Stromal cell of bone marrow (primary cell): ENCODE measurements at regions not wholly inside any gene's neighbourhood (a gene's known extent, or its start where the extent isn't known, plus 50 kb on each side); places are given as distances from the start of the nearest gene placed in this dataset.
"Not testable (repeated sequence)": the region's sequence is repeated elsewhere in the genome, so short reads cannot be mapped to it uniquely, and the experiment has no call there.

Experiments used
- DNase-seq: peaks from one replicate; pipeline ENCODE4 v3.0.0-alpha.2; 2012; ENCODE audit warnings: low read depth

GRCh38 chr19:27742041-27742440, 1470.9 kb downstream of the UQCRFS1 start:
- no peak for DNase-seq

DNA sequence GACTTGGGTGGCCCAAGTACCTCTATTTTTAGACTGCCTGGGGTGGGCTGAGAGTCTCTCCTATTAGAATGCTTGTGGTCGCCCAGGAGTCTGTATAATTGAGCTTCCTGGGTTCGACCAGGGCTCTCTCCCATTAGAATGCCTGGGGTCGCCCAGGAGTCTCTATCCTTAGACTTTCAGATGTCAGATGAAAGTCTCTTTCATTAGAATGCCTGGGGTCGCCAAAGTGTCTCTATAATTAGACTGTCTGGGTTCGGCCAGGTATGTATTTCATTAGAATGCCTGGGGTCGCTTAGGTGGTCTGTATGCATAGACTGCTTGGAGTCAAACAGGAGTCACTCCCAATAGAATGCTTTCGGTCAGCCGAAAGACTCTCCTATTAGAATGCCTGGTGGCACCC, 1471.7 kb downstream of the UQCRFS1 start:
- no peak for DNase-seq

DNA sequence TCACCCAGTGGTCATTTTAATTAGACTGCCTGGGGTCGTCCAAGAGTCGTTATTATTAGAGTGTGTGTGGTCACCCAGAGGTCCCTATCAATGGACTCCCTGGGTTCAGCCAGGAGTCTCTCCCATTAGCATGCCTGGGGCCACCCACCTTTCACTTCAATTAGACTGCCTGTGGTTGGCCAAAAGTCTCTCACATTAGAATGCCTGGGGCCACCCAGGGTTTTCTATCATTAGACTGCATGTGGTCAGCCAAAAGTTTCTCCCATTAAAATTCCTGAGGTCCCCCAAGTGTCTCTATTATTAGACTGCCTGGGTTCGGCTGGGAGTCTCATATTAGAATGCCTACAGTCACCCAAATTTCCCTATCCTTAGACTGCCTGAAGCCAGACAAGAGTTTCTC, 1472.6 kb downstream of the UQCRFS1 start:
- no peak for DNase-seq

GRCh38 chr19:27738569-27739193, 1474.3 kb downstream of the UQCRFS1 start:
- no peak for DNase-seq

GRCh38 chr19:27736225-27736624, 1476.7 kb downstream of the UQCRFS1 start:
- no peak for DNase-seq

DNA sequence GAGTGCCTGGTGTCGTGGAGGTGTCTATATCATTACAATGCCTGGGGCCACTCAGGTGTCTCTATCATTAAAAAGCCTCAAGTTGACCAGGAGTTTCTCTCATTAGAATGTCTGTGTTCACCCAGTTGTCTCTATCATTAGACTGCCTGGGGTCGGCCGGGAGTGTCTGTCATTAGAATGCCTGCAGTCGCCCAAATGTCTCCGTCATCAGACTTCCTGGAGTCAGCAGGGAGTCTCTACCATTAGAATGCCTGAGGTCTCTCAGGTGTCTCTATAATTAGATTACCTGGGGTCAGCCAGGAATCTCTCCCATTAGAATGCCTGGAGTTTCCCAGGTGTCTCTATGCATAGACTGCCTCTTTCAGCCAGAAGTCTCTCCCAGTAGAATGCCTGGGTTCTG, 1477.6 kb downstream of the UQCRFS1 start:
- DNase-seq: no peak

GRCh38 chr19:27734496-27735220, 1478.3 kb downstream of the UQCRFS1 start:
- no peak for DNase-seq

- DNase-seq: no peak
Measured at GRCh38 chr19:27733551-27734266, 1479.2 kb downstream of the UQCRFS1 start.

DNA sequence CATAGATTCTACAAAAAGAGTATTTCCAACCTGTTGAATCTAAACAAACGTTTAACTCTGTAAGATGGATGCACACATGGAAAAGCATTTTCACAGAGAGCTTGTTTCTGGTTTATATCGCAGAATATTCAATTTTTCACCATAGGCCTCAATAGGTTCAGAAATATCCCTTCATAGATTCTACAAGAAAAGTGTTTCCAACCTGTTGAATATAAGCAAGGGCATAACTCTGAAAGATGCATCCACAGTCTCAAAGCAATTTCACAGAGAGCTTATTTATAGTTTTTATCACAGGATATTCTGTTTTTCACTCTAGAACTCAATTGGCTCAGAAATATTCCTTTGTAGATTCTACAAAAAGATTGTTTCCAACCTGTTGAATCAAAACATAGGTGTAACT, 1483.6 kb downstream of the UQCRFS1 start:
- no peak for DNase-seq

- DNase-seq: no peak
Measured at GRCh38 chr19:27722625-27723024, 1490.3 kb downstream of the UQCRFS1 start.

- DNase-seq: no peak
Measured at GRCh38 chr19:27720155-27720554, 1492.8 kb downstream of the UQCRFS1 start.

- no peak for DNase-seq
Measured at GRCh38 chr19:27719034-27719433, 1493.9 kb downstream of the UQCRFS1 start.

DNA sequence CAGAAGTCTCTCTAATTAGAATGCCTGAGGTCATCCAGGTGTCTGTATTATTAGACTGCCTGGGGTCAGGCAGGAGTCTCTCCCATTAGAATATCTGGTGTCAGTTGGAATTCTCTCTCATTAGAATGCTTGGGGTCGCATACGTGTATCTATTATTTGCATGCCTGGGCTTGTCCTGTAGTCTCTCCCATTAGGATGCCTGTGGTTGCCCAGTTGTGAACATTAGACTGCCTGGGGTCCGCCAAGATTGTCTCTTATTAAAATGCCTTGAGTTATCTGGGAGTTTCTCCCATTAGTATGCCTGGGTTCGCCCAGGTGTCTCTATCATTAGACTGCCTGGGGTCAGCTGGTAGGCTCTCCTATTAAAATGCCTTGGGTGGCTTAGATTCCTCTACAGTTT, 1494.7 kb downstream of the UQCRFS1 start:
- no peak for DNase-seq

GRCh38 chr19:27717825-27718224, 1495.1 kb downstream of the UQCRFS1 start:
- no peak for DNase-seq

GRCh38 chr19:27716922-27717321, 1496.0 kb downstream of the UQCRFS1 start:
- no peak for DNase-seq

- no peak for DNase-seq
Measured at GRCh38 chr19:27714857-27715256, 1498.1 kb downstream of the UQCRFS1 start.

- DNase-seq: no peak
Measured at GRCh38 chr19:27709496-27709895, 1503.5 kb downstream of the UQCRFS1 start.

- DNase-seq: not testable (repeated sequence)
Measured at GRCh38 chr19:27708986-27709385, 1504.0 kb downstream of the UQCRFS1 start.

GRCh38 chr19:27707026-27707425, 1505.9 kb downstream of the UQCRFS1 start:
- not testable (repeated sequence) for DNase-seq

- DNase-seq: no peak
Measured at GRCh38 chr19:27705896-27706295, 1507.1 kb downstream of the UQCRFS1 start.

GRCh38 chr19:27694361-27695055, 1518.4 kb downstream of the UQCRFS1 start:
- DNase-seq: no peak

DNA sequence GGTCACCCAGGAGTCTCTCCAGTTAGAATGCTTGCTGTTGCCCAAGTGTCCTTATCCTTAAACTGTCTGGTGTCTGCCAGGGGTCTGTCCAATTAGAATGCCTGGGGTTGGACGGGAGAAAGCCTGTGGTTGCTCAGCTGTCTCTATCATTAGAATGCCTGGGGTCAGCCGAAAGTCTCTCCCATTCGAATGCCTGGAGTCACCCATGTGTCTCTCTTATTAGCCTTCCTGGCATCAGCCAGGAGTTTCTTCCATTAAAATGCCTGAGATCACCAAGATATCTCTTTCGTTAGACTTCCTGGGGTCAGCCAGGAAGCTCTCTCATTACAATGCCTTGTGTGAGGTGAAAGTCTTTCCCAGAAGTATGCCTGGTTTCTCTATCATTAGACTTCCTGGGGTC, 1521.0 kb downstream of the UQCRFS1 start:
- DNase-seq: no peak
